ENCODE measurements at regions not wholly inside any gene's neighbourhood (a gene's known extent, or its start where the extent isn't known, plus 50 kb on each side); places are given as distances from the start of the nearest gene placed in this dataset.

DNA sequence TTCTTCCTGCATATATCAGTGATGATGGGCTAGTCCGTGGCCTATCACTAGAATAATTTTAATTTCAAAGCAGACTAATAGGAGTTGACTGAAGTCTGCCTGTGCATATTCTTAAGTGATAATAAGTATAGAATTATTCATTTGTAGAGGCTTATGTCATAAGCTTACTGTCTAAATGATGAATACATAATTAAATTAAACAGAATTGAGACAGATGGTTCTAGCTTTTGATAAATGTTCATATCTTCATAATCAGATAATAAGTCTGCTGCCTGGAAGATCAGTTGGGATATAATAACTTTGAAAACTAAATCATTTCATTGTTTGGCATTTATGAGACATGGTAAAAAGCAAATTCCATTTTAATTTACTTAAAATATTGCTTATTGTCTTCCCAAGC, 1175.6 kb downstream of the TECRL start:
- no peak overlapping the region for H3K27ac ChIP-seq
- WGBS, 2 donors: 66 to 85% methylated on average over 1 of the region's 1 CpG
- intact Hi-C loops (cut with DNase I; ENCODE audit: low total_unique reads): no loop called here
- TF ChIP-seq, protein P1, sequence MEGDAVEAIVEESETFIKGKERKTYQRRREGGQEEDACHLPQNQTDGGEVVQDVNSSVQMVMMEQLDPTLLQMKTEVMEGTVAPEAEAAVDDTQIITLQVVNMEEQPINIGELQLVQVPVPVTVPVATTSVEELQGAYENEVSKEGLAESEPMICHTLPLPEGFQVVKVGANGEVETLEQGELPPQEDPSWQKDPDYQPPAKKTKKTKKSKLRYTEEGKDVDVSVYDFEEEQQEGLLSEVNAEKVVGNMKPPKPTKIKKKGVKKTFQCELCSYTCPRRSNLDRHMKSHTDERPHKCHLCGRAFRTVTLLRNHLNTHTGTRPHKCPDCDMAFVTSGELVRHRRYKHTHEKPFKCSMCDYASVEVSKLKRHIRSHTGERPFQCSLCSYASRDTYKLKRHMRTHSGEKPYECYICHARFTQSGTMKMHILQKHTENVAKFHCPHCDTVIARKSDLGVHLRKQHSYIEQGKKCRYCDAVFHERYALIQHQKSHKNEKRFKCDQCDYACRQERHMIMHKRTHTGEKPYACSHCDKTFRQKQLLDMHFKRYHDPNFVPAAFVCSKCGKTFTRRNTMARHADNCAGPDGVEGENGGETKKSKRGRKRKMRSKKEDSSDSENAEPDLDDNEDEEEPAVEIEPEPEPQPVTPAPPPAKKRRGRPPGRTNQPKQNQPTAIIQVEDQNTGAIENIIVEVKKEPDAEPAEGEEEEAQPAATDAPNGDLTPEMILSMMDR (IDR thresholded peaks at IDR 0.05): no peak
- TF ChIP-seq POLR2A (IDR thresholded peaks at IDR 0.05): no peak
- DNase-seq: no peak
- no peaks in the 10 kb centered on the region for H3K36me3 ChIP-seq (ENCODE audit: low read depth, missing control alignments)
- H3K27me3 ChIP-seq: no peaks in the 10 kb centered on the region
- H3K4me3 ChIP-seq: no peak overlapping the region
- no peaks in the 10 kb centered on the region for H3K9me3 ChIP-seq
- no peaks in the 10 kb centered on the region for H3K4me1 ChIP-seq

DNA sequence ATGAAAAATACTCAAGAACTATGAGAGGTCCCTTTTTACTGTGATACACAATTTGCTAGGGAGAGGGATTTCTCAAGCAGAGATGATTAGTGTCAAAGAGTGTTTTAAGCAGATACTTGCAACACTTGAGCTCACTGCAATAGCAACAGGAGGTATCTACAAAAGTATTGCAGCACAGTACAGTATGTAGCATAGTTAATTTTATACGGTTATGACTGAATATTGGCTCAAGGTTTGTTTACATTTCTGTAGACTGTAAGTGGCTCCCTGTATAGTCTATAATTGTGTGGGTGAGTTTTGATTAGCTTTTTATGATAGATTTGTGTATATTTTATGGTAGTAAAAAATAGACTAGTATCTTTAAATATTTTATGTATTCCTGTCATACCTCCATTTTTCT, 1177.2 kb downstream of the TECRL start:
- DNase-seq: no peak
- H3K4me1 ChIP-seq: no peaks in the 10 kb centered on the region
- no peak overlapping the region for H3K27ac ChIP-seq
- H3K36me3 ChIP-seq (ENCODE audit: low read depth, missing control alignments): no peaks in the 10 kb centered on the region
- TF ChIP-seq, protein P1 (IDR thresholded peaks at IDR 0.05): no peak
- no peak for TF ChIP-seq POLR2A (IDR thresholded peaks at IDR 0.05)
- no peaks in the 10 kb centered on the region for H3K9me3 ChIP-seq
- 65 to 78% methylated on average over 1 of the region's 1 CpG for WGBS, 2 donors
- intact Hi-C loops (cut with DNase I; ENCODE audit: low total_unique reads): no loop called here
- H3K27me3 ChIP-seq: no peaks in the 10 kb centered on the region
- no peak overlapping the region for H3K4me3 ChIP-seq

DNA sequence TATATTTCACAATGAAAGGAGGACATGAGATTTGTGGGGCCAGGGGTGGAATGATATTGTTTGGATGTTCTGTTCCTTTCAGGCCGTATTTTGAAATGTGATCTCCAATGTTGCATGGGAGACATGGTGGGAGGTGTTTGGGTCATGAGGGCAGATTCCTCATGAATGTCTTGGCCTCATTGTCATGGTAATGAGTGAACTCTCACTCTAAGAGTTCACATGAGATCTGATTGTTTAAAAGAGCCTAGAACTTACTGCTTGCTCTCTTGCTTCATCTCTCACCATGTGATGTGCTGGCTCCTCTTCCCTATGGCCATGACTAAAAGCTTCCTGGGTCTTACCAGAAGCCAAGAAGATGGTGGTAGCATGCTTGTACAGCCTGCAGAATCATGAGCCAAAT, 1183.0 kb downstream of the TECRL start:
- 74 to 76% methylated on average over 1 of the region's 1 CpG for WGBS, 2 donors
- H3K9me3 ChIP-seq: no peaks in the 10 kb centered on the region

DNA sequence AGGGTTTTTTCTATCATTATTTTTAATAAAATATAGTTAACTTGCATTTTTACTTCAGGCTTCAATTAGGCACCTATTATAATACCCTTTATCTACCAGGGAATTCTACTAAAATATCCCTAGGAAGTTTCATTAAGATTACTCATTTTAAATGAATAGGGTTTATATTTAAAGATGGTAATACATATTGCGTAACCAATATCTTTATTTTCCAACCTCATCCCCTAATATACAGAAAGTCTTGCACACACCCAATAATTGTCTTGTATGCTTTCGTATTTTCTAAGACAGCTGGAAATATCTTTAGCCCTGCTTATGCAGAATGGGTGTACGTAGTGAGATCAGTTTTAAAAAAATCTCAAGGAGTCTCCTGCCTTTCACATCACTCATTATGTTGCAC, 1186.8 kb downstream of the TECRL start:
- Histone ChIP-seq H3K4me3 (no peak overlapping the region), H3K9me3 (no peaks in the 10 kb centered on the region), H3K27ac (no peak overlapping the region), H3K36me3 (ENCODE audit: low read depth, missing control alignments) (no peaks in the 10 kb centered on the region), H3K4me1 (no peaks in the 10 kb centered on the region), H3K27me3 (no peaks in the 10 kb centered on the region)
- WGBS, 2 donors: 87 to 91% methylated on average over 3 of the region's 3 CpGs
- DNase-seq: no peak
- intact Hi-C loops (cut with DNase I; ENCODE audit: low total_unique reads): no loop called here
- TF ChIP-seq POLR2A (IDR thresholded peaks at IDR 0.05): no peak
- TF ChIP-seq, protein P1 (IDR thresholded peaks at IDR 0.05): no peak

More for the DNA sequence above, 1183.0 kb downstream of the TECRL start:
- no peak overlapping the region for H3K4me3 ChIP-seq
- intact Hi-C loops (cut with DNase I; ENCODE audit: low total_unique reads): no loop called here
- DNase-seq: no peak
- H3K27ac ChIP-seq: no peak overlapping the region
- no peak for TF ChIP-seq POLR2A (IDR thresholded peaks at IDR 0.05)
- TF ChIP-seq, protein P1 (IDR thresholded peaks at IDR 0.05): no peak
- no peaks in the 10 kb centered on the region for H3K4me1 ChIP-seq
- H3K36me3 ChIP-seq (ENCODE audit: low read depth, missing control alignments): no peaks in the 10 kb centered on the region
- H3K27me3 ChIP-seq: no peaks in the 10 kb centered on the region

DNA sequence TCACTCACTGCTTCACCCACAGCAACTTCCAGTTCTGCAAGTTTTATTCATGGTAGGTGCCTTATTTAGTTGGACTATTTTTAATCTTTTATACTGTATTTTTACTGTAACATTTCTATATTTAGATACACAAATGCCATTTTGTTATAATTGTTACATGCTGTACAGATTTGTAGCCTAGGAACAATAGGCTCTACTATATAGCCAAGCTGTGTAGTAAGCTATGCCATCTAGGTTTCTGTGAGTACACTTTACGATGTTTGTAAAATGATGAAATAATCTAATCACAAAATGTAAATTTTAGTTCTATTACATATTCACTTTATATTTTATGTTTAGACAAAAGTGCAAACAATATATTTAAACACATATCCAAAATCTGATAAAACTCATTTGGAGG, 1187.8 kb downstream of the TECRL start:
- WGBS, 2 donors: 47 to 93% methylated on average over 1 of the region's 1 CpG
- no peaks in the 10 kb centered on the region for H3K9me3 ChIP-seq
- DNase-seq: no peak
- TF ChIP-seq, protein P1 (IDR thresholded peaks at IDR 0.05): no peak
- no peak for TF ChIP-seq POLR2A (IDR thresholded peaks at IDR 0.05)
- no peaks in the 10 kb centered on the region for H3K27me3 ChIP-seq
- H3K27ac ChIP-seq: no peak overlapping the region
- no peaks in the 10 kb centered on the region for H3K4me1 ChIP-seq
- no peaks in the 10 kb centered on the region for H3K36me3 ChIP-seq (ENCODE audit: low read depth, missing control alignments)
- no peak overlapping the region for H3K4me3 ChIP-seq
- intact Hi-C loops (cut with DNase I; ENCODE audit: low total_unique reads): no loop called here

Data from testis (tissue), 2 donors.